T1000 (cell line): ENCODE measurements at regions not wholly inside any gene's neighbourhood (a gene's known extent, or its start where the extent isn't known, plus 50 kb on each side); places are given as distances from the start of the nearest gene placed in this dataset.
"Not testable (repeated sequence)": the region's sequence is repeated elsewhere in the genome, so short reads cannot be mapped to it uniquely, and the experiment has no call there.

Experiments
- DNase-seq: peaks from one replicate; lab custom pipeline; 2025; ENCODE audit warnings: mixed read lengths; lab: John Stamatoyannopoulos, UW

- no peak for DNase-seq
Measured at GRCh38 chr1:181202986-181203555, 114.6 kb downstream of the IER5 start.

DNA sequence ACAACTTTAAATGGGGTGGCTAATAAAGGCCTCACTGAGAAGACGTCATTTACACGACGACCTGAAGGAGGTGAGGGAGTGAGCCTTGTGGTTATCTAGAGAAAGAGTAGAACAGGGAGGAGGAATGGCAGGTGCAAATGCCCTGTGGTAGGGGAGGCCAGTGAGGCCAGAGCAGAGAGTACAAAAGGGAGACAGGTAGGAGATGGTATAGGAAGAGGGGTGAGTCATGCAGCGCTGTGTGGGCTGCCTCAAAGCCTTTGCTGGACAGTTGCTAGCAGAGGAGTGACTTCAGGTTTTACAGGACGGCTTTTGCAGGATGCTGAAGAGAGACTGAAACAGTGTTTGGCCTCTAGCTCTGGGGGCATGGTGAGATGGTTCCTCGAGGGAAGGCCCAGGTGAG, 116.0 kb downstream of the IER5 start:
- DNase-seq = no peak

- no peak for DNase-seq
Measured at GRCh38 chr1:181205901-181206300, 117.4 kb downstream of the IER5 start.

DNA sequence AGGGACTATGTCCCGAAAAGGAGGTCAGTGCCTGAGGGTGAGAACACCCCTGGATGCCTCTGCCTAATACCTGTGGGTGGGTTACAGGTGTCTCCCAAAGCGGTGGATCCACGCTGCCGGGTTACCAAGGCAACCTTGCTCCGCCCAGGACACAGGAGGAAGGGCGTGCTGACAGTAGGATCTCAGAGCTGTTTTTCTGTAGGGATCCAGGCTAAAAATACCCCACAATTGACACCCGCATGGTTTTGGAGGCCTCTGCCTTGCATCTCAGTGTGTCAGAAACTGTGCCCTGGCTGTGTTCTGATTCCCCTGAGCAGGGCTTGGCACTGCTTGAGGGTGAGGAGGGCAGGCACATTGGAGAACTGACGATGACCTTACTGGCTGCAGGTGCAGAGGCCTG, 118.0 kb downstream of the IER5 start:
- DNase-seq = no peak

DNA sequence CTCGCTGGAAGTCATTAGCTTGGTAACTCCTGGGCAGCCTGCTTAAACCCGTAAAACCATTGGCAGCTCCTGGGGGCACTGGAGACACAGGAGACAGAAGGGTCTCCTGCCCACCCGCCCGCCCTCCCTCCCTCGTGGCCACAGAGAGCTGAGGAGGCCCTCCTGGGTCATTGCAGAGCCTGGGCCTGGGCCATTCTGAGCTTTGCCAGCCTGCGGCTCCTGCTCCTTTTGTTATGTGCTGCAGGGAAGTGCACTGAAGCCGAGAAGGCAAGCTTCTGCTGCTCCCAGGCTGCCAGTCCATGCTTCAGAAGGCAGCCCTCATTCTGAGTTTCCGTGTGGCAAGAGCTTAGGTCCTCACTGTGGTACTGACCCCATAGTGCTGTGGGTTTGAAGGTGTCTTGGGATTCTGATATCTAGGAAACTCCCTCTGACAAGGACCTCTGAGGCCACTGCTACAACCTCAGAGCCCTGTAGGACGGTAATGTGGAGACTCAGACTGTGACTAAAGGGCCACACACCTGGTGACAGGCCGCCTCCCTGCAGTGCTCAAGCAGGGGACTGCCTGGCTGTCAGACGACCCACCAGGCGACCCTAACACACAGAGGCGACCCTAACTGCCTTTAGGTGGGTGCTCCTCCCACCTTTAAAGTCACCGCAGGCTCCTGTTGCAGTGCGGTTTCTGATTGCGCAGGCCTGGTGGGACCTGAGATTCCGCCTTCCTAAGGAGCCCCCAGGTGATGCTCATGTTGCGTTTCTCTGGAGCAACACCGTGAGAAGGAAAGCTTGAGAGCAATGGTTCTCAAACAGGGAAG, 118.7 kb downstream of the IER5 start:
- no peak for DNase-seq

DNA sequence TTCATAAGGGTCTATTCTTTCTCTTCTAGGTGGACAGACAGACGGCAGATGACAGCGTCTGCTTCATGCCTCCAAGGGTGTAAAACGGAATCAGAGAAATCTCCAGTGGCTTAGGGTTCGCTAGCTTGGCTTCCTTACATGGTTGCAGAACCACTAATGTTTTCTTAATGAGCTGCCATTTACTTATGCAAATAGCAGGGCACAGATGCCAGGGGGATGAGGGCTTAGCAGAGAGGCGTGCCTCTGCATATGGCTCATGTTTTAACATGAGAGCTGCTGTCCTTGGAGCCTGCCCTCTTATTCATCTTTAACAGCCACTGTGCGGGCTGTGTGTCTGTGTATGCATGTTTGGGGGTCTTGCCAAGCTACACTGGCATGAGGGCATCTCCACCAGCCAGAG, 119.6 kb downstream of the IER5 start:
- DNase-seq = no peak

DNA sequence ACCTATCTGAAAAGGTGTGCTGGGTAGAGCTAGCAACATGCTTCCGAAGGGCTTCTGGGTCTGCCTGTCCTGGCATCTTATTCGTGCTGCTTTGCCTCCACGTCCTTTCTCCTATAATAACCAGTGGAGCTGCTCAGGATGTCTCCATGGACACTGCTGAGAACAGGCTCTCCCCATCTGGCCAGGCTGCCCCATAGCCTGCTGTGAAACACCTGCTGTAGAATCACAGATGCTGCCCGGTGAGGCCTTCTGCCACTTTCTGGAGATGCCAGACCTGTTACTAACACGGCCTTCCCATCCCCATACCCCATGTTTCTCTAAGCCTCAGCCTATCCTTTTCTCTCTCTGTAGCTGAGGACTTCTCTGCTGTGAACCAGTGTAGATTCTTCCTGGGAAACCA, 120.5 kb downstream of the IER5 start:
- DNase-seq = no peak

DNA sequence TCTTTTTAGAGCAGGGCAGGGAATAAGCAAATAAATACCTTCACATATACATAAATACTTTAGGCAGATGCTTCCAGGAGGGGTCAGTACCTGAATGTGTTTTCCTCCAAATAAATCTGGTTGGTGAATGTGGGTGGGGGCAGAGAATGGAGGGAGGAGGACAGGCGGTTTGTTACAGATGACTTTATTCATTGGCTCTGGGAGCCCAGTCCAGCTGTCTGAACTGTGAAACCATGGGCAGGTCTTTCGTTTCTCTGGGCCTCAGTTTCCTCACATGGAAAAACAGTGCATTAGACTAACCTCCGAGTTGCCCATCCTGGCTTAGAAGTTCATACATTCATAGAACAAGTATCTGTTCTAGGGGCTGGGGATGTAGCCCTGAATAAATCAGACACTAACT, 124.6 kb downstream of the IER5 start:
- DNase-seq = no peak

DNA sequence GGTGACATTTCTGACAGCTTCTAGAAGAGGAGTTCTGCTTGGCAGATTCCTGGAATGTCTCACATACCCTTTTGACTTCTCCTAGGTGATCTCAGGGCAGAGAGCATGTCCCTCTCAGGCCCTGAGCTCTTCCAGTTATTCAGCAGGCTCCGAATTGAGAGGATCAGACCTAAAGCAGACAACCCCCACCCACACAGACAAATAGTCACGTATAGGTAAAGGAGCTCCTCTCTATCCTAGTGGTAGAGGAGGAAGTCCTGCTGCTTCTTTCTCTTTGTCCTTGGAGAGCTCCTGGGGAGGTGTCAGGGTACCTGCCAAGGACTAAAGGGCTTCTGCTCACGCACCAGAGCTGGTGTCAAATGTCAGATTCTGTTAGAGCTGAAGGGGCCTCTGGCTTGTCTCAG, 128.1 kb downstream of the IER5 start:
- DNase-seq = no peak

DNA sequence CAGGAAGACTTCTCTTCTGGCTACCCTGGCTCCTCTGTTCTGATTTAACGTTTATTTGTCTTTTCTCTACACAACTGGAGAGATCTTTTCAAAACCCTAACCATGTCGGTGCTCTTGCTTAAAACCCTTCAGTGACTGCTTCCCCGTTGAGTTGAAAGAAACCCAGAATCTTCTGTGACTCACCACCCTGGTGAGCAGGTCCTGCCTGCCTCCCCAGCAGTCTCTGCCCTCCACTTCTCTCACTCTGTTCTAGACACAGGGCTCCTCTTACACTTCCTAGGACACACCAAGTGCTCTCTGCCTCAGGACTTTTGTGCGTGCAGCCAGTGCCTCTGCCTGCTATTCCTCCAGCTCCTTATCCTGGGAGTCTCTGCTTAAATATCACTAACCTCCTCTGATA, 131.4 kb downstream of the IER5 start:
- no peak for DNase-seq

- no peak for DNase-seq
Measured at GRCh38 chr1:181221078-181221477, 132.6 kb downstream of the IER5 start.

DNA sequence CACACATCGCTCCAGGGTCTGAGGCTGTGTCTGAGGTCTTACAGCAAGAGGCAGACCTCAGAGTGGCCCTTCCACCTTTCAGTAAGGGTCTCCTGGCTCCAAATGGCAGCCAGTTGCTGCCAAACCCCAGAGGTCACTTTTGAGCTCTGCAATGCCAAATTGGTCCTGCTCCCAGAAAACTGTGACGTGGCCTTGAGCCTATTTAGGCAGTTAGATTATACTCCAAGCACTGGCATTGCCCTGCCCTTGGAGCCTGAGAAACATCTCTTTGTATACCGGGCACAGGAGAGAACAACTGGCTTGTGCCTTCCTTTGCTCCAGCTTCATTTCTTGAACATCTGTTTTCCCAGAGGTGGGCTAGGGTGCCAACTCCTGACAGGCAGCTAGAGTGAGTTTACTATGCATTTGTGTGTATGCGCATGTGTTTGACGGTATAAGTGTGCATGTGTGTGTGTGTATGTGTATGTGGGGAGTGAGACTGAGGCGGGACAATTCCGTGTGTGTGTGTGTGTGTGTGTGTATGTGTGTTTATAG, 134.5 kb downstream of the IER5 start:
- DNase-seq = no peak

DNA sequence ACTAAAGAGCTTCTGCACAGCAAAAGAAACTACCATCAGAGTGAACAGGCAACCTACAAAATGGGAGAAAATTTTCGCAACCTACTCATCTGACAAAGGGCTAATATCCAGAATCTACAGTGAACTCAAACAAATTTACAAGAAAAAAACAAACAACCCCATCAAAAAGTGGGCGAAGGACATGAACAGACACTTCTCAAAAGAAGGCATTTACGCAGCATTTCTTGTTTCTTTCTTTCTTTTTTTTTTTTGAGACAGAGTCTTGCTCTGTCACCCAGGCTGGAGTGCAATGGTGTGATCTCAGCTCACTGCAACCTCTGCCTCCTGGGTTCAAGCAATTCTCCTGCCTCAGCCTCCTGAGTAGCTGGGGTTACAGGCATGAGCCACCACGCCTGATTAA, 138.2 kb downstream of the IER5 start:
- not testable (repeated sequence) for DNase-seq

GRCh38 chr1:181239086-181239485, 150.6 kb downstream of the IER5 start:
- no peak for DNase-seq

GRCh38 chr1:181246320-181246719, 157.8 kb downstream of the IER5 start:
- DNase-seq = not testable (repeated sequence)

DNA sequence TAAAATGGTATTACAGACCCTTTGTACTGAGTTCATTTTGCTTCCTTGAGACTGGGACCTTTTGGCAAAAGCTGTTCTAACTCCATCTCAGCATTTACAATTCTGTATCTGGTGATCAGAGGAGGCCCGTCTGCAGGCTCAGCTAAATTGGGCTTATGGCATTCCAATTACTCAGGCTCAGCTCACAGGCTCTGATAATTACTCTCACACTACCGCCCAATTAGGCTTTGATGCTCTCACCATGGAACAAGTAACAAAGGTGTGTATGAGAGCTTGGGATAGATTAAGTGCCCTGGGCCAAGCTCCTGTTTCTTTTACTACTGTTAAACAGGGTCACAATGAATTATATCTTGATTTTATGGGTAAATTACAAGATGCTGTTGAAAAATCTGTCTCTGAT, 159.9 kb downstream of the IER5 start:
- not testable (repeated sequence) for DNase-seq

DNA sequence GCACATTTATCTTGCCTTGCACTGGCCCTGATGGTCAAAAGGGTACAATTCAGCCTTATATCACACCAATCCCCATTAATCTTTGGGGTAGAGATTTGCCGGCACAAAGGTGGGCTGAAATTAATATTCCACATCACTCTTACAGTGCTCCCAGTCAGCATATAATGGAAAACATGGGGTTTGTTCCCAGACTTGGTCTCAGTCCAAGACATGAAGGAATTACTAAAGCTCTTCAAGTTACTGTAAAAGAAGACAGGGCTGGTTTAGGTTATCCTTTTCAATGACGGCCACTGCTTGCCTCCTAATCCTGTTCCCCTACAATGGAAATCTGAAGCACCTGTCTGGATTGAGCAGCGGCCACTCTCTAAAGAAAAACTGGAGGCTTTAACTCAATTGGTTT, 160.7 kb downstream of the IER5 start:
- DNase-seq = no peak

GRCh38 chr1:181250038-181250437, 161.5 kb downstream of the IER5 start:
- DNase-seq = no peak

- DNase-seq = no peak
Measured at GRCh38 chr1:181251001-181251712, 162.7 kb downstream of the IER5 start.

- DNase-seq = no peak
Measured at GRCh38 chr1:181251713-181252075, 163.2 kb downstream of the IER5 start.

- not testable (repeated sequence) for DNase-seq
Measured at GRCh38 chr1:181253601-181254000, 165.1 kb downstream of the IER5 start.

- DNase-seq = peak; percentile 74
Measured at GRCh38 chr1:181255270-181255929, 166.9 kb downstream of the IER5 start.
